ENCODE measurements at regions not wholly inside any gene's neighbourhood (a gene's known extent, or its start where the extent isn't known, plus 50 kb on each side); places are given as distances from the start of the nearest gene placed in this dataset.

DNA sequence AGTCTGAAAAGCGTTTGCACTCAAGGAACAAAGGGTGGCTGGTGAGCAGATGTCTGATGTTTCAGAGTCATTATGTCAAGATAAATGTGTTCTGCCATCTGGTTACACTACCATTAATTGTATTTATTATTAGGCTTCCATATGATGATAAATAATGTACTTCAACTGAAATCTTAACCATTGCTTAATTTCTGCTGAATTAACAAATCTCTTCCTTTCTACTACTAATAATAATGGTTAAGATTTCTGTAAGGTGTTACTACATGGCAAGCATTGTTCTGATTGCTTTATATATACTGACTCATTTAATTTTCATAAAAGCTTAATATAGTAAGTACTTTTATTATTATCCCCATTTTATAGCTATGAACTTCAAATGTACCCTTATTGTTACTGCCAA lies 68.4 kb upstream of the GALNT15 start:
- H3K27me3 ChIP-seq (replicated peaks in 1 of 2; ENCODE audit: control insufficient read depth in 2 of 2, insufficient read depth in 2 of 2, low read length in 1 of 2): peaks cover 0 to 2% of the 10 kb centered on the region in 2 experiments; a peak in 1 of 4 replicates
- H3K4me3 ChIP-seq: no peak overlapping the region
- DNase-seq (ENCODE audit: low read depth, low spot score): no peak
- ChIA-PET CTCF (interaction anchor here (0.8 kb wide), 1 partner anchor 23 kb away, joined by 3 read pairs; no protein-coding TSS in a partner anchor), POLR2A (no interaction called here), SMC1A (ENCODE audit: uncharacterized antibody, unreplicated experiment) (no interaction called here), RAD21 (ENCODE audit: unreplicated experiment) (no interaction called here)
- FAIRE-seq: no peak
- no peak overlapping the region for H3K4me2 ChIP-seq (ENCODE audit: control insufficient read depth, insufficient read depth)
- no TSS peak for BruUV-seq (replicated peaks)
- no peak for ATAC-seq
- intact Hi-C loops (cut with micrococcal nuclease; ENCODE audit: unreplicated experiment): no loop called here
- H3K36me3 ChIP-seq (ENCODE audit: control insufficient read depth in 2 of 2, insufficient read depth in 2 of 2, low read length in 1 of 2): no peaks in the 10 kb centered on the region
- H3K9me3 ChIP-seq (replicated peaks; ENCODE audit: control insufficient read depth, insufficient read depth, low read length): no peaks in the 10 kb centered on the region; the same call in 1 of the 3 replicates
- TF ChIP-seq, protein P1, sequence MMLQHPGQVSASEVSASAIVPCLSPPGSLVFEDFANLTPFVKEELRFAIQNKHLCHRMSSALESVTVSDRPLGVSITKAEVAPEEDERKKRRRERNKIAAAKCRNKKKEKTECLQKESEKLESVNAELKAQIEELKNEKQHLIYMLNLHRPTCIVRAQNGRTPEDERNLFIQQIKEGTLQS (IDR thresholded peaks at IDR 0.05; ENCODE audit: borderline replicate concordance, extremely low read depth, low read depth, low read length): no peak
- TF ChIP-seq, protein P2, sequence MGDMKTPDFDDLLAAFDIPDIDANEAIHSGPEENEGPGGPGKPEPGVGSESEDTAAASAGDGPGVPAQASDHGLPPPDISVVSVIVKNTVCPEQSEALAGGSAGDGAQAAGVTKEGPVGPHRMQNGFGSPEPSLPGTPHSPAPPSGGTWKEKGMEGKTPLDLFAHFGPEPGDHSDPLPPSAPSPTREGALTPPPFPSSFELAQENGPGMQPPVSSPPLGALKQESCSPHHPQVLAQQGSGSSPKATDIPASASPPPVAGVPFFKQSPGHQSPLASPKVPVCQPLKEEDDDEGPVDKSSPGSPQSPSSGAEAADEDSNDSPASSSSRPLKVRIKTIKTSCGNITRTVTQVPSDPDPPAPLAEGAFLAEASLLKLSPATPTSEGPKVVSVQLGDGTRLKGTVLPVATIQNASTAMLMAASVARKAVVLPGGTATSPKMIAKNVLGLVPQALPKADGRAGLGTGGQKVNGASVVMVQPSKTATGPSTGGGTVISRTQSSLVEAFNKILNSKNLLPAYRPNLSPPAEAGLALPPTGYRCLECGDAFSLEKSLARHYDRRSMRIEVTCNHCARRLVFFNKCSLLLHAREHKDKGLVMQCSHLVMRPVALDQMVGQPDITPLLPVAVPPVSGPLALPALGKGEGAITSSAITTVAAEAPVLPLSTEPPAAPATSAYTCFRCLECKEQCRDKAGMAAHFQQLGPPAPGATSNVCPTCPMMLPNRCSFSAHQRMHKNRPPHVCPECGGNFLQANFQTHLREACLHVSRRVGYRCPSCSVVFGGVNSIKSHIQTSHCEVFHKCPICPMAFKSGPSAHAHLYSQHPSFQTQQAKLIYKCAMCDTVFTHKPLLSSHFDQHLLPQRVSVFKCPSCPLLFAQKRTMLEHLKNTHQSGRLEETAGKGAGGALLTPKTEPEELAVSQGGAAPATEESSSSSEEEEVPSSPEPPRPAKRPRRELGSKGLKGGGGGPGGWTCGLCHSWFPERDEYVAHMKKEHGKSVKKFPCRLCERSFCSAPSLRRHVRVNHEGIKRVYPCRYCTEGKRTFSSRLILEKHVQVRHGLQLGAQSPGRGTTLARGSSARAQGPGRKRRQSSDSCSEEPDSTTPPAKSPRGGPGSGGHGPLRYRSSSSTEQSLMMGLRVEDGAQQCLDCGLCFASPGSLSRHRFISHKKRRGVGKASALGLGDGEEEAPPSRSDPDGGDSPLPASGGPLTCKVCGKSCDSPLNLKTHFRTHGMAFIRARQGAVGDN (IDR thresholded peaks at IDR 0.05): no peak
- TF ChIP-seq CHD2 (IDR thresholded peaks at IDR 0.05; ENCODE audit: borderline replicate concordance, low read depth, low read length): no peak
- TF ChIP-seq WRNIP1 (IDR thresholded peaks at IDR 0.05; ENCODE audit: borderline replicate concordance, low read depth, low read length): no peak
- TF ChIP-seq BRCA1 (IDR thresholded peaks at IDR 0.05; ENCODE audit: low read depth, low read length): no peak
- TF ChIP-seq, protein P3, sequence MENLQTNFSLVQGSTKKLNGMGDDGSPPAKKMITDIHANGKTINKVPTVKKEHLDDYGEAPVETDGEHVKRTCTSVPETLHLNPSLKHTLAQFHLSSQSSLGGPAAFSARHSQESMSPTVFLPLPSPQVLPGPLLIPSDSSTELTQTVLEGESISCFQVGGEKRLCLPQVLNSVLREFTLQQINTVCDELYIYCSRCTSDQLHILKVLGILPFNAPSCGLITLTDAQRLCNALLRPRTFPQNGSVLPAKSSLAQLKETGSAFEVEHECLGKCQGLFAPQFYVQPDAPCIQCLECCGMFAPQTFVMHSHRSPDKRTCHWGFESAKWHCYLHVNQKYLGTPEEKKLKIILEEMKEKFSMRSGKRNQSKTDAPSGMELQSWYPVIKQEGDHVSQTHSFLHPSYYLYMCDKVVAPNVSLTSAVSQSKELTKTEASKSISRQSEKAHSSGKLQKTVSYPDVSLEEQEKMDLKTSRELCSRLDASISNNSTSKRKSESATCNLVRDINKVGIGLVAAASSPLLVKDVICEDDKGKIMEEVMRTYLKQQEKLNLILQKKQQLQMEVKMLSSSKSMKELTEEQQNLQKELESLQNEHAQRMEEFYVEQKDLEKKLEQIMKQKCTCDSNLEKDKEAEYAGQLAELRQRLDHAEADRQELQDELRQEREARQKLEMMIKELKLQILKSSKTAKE (IDR thresholded peaks at IDR 0.05; ENCODE audit: low read depth, poor library complexity, severe bottlenecking): no peak
- TF ChIP-seq, protein P4, sequence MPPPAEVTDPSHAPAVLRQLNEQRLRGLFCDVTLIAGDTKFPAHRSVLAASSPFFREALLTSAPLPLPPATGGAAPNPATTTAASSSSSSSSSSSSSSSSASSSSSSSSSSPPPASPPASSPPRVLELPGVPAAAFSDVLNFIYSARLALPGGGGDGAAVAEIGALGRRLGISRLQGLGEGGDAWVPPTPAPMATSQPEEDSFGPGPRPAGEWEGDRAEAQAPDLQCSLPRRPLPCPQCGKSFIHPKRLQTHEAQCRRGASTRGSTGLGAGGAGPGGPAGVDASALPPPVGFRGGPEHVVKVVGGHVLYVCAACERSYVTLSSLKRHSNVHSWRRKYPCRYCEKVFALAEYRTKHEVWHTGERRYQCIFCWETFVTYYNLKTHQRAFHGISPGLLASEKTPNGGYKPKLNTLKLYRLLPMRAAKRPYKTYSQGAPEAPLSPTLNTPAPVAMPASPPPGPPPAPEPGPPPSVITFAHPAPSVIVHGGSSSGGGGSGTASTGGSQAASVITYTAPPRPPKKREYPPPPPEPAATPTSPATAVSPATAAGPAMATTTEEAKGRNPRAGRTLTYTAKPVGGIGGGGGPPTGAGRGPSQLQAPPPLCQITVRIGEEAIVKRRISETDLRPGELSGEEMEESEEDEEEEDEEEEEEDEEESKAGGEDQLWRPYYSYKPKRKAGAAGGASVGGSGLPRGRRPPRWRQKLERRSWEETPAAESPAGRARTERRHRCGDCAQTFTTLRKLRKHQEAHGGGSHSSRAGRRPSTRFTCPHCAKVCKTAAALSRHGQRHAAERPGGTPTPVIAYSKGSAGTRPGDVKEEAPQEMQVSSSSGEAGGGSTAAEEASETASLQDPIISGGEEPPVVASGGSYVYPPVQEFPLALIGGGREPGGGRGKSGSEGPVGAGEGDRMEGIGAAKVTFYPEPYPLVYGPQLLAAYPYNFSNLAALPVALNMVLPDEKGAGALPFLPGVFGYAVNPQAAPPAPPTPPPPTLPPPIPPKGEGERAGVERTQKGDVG (CRISPR knock-in tag; IDR thresholded peaks at IDR 0.05): no peak
- no peak for TF ChIP-seq SMAD5 (IDR thresholded peaks at IDR 0.05; ENCODE audit: low read depth)
- no peak for TF ChIP-seq BMI1 (IDR thresholded peaks at IDR 0.05; ENCODE audit: borderline replicate concordance)
- no peak for TF ChIP-seq HDAC6 (IDR thresholded peaks at IDR 0.05; ENCODE audit: unreplicated experiment)
- TF ChIP-seq PAX5 (IDR thresholded peaks at IDR 0.05; ENCODE audit: borderline replicate concordance, low read depth, low read length): no peak
- no peak for TF ChIP-seq CBX5 (IDR thresholded peaks at IDR 0.05; ENCODE audit: low read depth)
- TF ChIP-seq HCFC1 (IDR thresholded peaks at IDR 0.05; ENCODE audit: low read length): no peak
- no peak for TF ChIP-seq NR2C2 (IDR thresholded peaks at IDR 0.05; ENCODE audit: borderline replicate concordance, control insufficient read depth, insufficient read length, low read depth)
- in situ Hi-C loops (cut with MboI): no loop called here
- no peak overlapping the region for H3K27ac ChIP-seq (ENCODE audit: control insufficient read depth, insufficient read depth)
- H3K4me1 ChIP-seq (ENCODE audit: control insufficient read depth, insufficient read depth, low read length): no peaks in the 10 kb centered on the region
- no peak overlapping the region for H3K9ac ChIP-seq (ENCODE audit: control insufficient read depth, insufficient read depth, low read length)
- no peaks in the 10 kb centered on the region for H4K20me1 ChIP-seq (ENCODE audit: control insufficient read depth, insufficient read depth)
- no peak overlapping the region for H2AFZ ChIP-seq (ENCODE audit: control insufficient read depth, low read depth, low read length)
- no peaks in the 10 kb centered on the region for H3K79me2 ChIP-seq (ENCODE audit: control insufficient read depth, insufficient read depth, low read length)
- 7% methylated on average over 1 of the region's 1 CpG for WGBS (ENCODE audit: insufficient coverage, insufficient replicate concordance, low lambda C conversion rate, missing lambda C conversion rate)

Measured in GM12878 (cell line).